Chondrocyte (in vitro differentiated cells): ENCODE measurements at regions not wholly inside any gene's neighbourhood (a gene's known extent, or its start where the extent isn't known, plus 50 kb on each side); places are given as distances from the start of the nearest gene placed in this dataset.

Source experiments
- DNase-seq: peaks from one replicate; pipeline ENCODE4 v3.0.0; 2021; ENCODE audit warnings: mixed read lengths, low spot score
- H3K27ac Mint-ChIP-seq: one replicate; pipeline ENCODE4 v1.8.0; 2021; ENCODE audit warnings: mild to moderate bottlenecking, moderate library complexity, mixed read lengths; ENCODE audit not compliant: unreplicated experiment
- H3K27me3 Mint-ChIP-seq: 2 replicates; pipeline ENCODE4 v1.8.0; 2021; ENCODE audit warnings: low read depth, mixed read lengths
- H3K36me3 Mint-ChIP-seq: 2 replicates; pipeline ENCODE4 v1.8.0; 2021; ENCODE audit warnings: low read depth, mixed read lengths
- H3K4me1 Mint-ChIP-seq: 2 replicates; pipeline ENCODE4 v1.8.0; 2021; ENCODE audit warnings: low read depth, mild to moderate bottlenecking, mixed read lengths
- H3K4me3 Mint-ChIP-seq: one replicate; pipeline ENCODE4 v1.8.0; 2021; ENCODE audit warnings: mild to moderate bottlenecking, moderate library complexity, mixed read lengths; ENCODE audit not compliant: unreplicated experiment
- H3K9me3 Mint-ChIP-seq: 2 replicates; pipeline ENCODE4 v1.8.0; 2021; ENCODE audit warnings: low read depth, mixed read lengths
- TF ChIP-seq, protein P1 (sequence below): fragments of 200-600 bp; sonication (generic); IDR thresholded peaks from 2 replicates; pipeline ENCODE4 v1.5.0; 2021; ENCODE audit warnings: antibody characterized with exemption, mild to moderate bottlenecking, moderate library complexity

GRCh38 chr2:226079671-226080181 lies 680.2 kb downstream of the NYAP2 start:
- no peak for DNase-seq
- Mint-ChIP-seq H3K36me3 (no peaks in the 10 kb centered on the region), H3K9me3 (no peaks in the 10 kb centered on the region), H3K27ac (no peak overlapping the region), H3K27me3 (no peaks in the 10 kb centered on the region), H3K4me1 (peaks cover 13% of the 10 kb centered on the region), H3K4me3 (no peak overlapping the region)
- TF ChIP-seq, protein P1, sequence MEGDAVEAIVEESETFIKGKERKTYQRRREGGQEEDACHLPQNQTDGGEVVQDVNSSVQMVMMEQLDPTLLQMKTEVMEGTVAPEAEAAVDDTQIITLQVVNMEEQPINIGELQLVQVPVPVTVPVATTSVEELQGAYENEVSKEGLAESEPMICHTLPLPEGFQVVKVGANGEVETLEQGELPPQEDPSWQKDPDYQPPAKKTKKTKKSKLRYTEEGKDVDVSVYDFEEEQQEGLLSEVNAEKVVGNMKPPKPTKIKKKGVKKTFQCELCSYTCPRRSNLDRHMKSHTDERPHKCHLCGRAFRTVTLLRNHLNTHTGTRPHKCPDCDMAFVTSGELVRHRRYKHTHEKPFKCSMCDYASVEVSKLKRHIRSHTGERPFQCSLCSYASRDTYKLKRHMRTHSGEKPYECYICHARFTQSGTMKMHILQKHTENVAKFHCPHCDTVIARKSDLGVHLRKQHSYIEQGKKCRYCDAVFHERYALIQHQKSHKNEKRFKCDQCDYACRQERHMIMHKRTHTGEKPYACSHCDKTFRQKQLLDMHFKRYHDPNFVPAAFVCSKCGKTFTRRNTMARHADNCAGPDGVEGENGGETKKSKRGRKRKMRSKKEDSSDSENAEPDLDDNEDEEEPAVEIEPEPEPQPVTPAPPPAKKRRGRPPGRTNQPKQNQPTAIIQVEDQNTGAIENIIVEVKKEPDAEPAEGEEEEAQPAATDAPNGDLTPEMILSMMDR, result no peak

GRCh38 chr2:226079196-226079595 lies 679.7 kb downstream of the NYAP2 start:
- Mint-ChIP-seq H3K4me3 (no peak overlapping the region), H3K4me1 (peaks cover 13% of the 10 kb centered on the region)

DNA sequence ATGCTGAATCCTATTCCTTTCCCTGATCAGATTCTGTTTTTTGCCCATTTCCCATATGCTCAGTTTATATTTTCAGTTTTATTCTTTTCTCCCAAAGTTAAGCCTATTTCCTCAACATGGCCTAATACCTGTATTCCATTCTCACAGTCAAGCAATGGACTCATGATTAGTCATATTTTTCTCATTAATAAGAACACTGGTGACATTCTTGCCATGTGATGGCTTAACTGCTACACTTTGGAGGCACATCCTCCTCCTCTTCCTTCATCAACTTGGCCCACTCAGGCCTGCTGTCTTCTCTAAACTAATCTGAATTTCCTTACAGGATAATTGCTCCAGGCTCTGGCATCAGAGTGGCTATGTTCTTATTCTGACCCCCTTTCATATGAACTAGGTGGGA lies 679.2 kb downstream of the NYAP2 start:
- no peaks in the 10 kb centered on the region for H3K9me3 Mint-ChIP-seq
- DNase-seq, result no peak
- TF ChIP-seq, protein P1, result no peak
- H3K4me1 Mint-ChIP-seq, result peaks cover 13% of the 10 kb centered on the region
- no peak overlapping the region for H3K27ac Mint-ChIP-seq
- no peaks in the 10 kb centered on the region for H3K36me3 Mint-ChIP-seq
- H3K4me3 Mint-ChIP-seq, result no peak overlapping the region
- H3K27me3 Mint-ChIP-seq, result no peaks in the 10 kb centered on the region

More at GRCh38 chr2:226079196-226079595, 679.7 kb downstream of the NYAP2 start:
- no peaks in the 10 kb centered on the region for H3K9me3 Mint-ChIP-seq
- H3K27ac Mint-ChIP-seq, result no peak overlapping the region
- H3K27me3 Mint-ChIP-seq, result no peaks in the 10 kb centered on the region
- TF ChIP-seq, protein P1, result no peak
- H3K36me3 Mint-ChIP-seq, result no peaks in the 10 kb centered on the region
- no peak for DNase-seq

GRCh38 chr2:226077841-226078240 lies 678.3 kb downstream of the NYAP2 start:
- Mint-ChIP-seq H3K27me3 (no peaks in the 10 kb centered on the region), H3K4me3 (no peak overlapping the region), H3K27ac (no peak overlapping the region), H3K4me1 (peaks cover 13% of the 10 kb centered on the region), H3K36me3 (no peaks in the 10 kb centered on the region), H3K9me3 (no peaks in the 10 kb centered on the region)
- TF ChIP-seq, protein P1, result no peak
- no peak for DNase-seq

DNA sequence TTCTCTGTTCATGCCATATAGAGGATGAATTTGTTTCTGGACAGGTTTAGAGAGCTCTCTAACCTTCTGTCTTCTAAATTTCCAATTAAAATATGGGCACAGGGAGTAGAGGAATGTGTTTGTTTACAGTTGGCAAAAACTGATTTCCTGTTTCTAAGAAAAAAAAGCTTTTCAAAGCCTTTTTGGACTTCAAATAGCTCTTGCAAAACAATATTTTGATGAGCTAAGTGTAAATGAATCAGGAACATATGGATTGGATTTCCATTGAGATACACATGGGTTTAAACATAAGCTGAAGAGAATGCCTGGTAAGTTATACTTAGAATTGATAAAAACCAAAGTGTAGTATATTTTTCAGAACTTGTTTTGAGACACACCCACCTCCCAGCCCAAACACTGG lies 677.5 kb downstream of the NYAP2 start:
- H3K9me3 Mint-ChIP-seq, result no peaks in the 10 kb centered on the region
- no peak overlapping the region for H3K27ac Mint-ChIP-seq
- TF ChIP-seq, protein P1, result no peak
- no peak overlapping the region for H3K4me3 Mint-ChIP-seq
- no peak for DNase-seq
- H3K36me3 Mint-ChIP-seq, result no peaks in the 10 kb centered on the region
- peaks cover 13% of the 10 kb centered on the region for H3K4me1 Mint-ChIP-seq
- no peaks in the 10 kb centered on the region for H3K27me3 Mint-ChIP-seq
